ENCODE measurements at regions not wholly inside any gene's neighbourhood (a gene's known extent, or its start where the extent isn't known, plus 50 kb on each side); places are given as distances from the start of the nearest gene placed in this dataset.

DNA sequence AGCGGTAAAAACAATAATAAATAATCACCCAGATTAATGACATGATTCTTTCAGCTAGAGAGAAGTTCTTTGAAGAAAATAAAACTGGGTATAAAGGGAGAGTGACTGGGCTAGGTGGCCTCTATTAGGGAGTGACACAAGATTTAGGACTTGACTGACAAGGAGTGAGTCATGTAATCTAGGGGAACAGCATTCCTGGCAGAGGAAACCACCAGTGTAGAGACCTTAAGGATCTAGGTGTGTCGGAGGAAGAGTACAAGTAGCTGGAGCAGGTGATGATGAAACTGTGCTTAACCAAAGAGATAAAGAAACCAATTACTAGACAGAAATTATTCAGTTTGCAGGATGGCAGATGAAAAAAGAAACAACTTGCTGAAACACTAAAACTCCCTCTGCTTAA lies 248.0 kb downstream of the RFC3 start:
- TF ChIP-seq, protein P1, sequence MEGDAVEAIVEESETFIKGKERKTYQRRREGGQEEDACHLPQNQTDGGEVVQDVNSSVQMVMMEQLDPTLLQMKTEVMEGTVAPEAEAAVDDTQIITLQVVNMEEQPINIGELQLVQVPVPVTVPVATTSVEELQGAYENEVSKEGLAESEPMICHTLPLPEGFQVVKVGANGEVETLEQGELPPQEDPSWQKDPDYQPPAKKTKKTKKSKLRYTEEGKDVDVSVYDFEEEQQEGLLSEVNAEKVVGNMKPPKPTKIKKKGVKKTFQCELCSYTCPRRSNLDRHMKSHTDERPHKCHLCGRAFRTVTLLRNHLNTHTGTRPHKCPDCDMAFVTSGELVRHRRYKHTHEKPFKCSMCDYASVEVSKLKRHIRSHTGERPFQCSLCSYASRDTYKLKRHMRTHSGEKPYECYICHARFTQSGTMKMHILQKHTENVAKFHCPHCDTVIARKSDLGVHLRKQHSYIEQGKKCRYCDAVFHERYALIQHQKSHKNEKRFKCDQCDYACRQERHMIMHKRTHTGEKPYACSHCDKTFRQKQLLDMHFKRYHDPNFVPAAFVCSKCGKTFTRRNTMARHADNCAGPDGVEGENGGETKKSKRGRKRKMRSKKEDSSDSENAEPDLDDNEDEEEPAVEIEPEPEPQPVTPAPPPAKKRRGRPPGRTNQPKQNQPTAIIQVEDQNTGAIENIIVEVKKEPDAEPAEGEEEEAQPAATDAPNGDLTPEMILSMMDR (IDR thresholded peaks at IDR 0.05; ENCODE audit: low read depth, low read length, missing control alignments) = no peak
- no peak overlapping the region for H3K4me3 ChIP-seq (ENCODE audit: low read depth, low read length)
- no peak for DNase-seq (ENCODE audit: low read depth)

DNA sequence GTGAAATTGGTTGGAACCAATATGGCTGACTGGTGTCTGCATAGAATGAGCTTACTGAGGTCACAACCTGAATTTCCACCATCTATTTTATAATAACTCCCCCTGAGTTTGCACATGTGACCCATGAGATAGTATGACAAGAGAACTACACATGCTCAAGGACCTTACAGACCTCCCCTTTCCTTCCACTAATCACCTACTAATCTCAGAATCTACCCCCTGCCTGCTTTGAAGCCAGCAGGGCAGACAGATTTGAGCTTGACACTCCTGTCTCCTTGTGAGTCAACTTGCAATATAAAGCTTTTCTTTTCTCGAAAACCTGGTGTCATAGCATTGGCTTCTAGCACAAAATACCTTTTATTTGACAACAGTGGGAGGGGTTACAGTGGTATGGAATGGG lies 248.4 kb downstream of the RFC3 start:
- TF ChIP-seq, protein P1 (IDR thresholded peaks at IDR 0.05; ENCODE audit: low read depth, low read length, missing control alignments) = no peak

DNA sequence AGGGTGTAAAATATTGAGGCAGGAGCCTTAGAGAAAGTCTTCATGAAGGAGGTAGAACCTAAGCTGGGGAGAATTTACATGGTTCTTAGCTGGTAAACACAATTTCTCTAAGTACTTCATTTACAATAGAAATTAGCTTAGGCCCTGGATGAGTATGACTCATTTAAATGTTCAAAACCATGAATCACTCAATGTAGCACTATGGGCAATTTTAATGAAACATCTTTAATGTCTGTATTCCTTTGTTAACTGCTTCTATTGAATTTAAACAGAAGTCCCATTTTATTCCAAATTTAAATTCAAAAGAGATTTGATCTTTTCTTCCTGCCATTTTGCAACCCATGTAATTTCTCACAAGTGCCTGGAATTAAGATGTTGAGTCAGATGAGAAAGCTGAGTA lies 252.1 kb downstream of the RFC3 start:
- H3K4me3 ChIP-seq (ENCODE audit: low read depth, low read length) = no peak overlapping the region
- DNase-seq (ENCODE audit: low read depth) = no peak
- TF ChIP-seq, protein P1 (IDR thresholded peaks at IDR 0.05; ENCODE audit: low read depth, low read length, missing control alignments) = no peak

More for the DNA sequence above, 248.4 kb downstream of the RFC3 start:
- H3K4me3 ChIP-seq (ENCODE audit: low read depth, low read length) = no peak overlapping the region
- no peak for DNase-seq (ENCODE audit: low read depth)

- TF ChIP-seq, protein P1 (IDR thresholded peaks at IDR 0.05; ENCODE audit: low read depth, low read length, missing control alignments) = no peak
- H3K4me3 ChIP-seq (ENCODE audit: low read depth, low read length) = no peak overlapping the region
- no peak for DNase-seq (ENCODE audit: low read depth)
These were observed 252.8 kb downstream of the RFC3 start for GRCh38 chr13:34070544-34071303.

GRCh38 chr13:34076319-34076718 lies 258.4 kb downstream of the RFC3 start:
- TF ChIP-seq, protein P1 (IDR thresholded peaks at IDR 0.05; ENCODE audit: low read depth, low read length, missing control alignments) = no peak
- H3K4me3 ChIP-seq (ENCODE audit: low read depth, low read length) = no peak overlapping the region
- DNase-seq (ENCODE audit: low read depth) = no peak

DNA sequence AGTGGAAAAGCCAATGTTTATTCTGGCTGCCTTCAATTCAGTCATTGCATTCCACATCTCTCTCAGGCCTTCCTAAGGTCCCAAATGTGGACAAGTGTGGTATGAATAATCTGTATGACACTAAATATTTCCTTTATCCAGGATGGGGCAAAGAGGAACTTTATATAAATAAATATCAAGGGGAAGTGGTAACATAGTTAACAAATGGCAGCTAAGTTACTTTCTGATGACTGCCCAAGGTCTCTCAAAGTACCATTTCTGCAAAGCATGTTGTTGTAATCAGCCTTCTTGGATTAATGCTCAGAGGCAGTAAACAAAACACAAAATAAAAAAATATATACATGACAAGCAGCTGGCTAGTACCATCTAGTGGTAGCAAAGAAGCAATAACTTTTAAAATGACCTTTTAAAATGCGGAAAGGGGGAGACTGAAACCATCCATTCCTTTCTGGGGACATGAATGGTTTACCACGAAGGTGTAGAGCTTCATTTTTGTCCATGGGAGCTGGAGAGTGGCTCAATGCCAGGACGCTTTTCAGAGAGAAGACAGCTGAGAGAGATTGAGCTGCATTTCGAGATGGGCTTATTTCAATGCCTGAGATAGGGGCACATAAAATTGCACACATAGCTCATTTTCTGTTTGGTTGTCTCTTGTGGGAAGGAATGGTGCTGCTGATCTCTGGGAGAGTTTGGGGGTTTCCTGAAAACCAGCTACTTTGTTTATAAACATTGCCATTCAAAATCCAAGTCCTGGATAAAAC lies 259.2 kb downstream of the RFC3 start:
- no peak for DNase-seq (ENCODE audit: low read depth)
- TF ChIP-seq, protein P1 (IDR thresholded peaks at IDR 0.05; ENCODE audit: low read depth, low read length, missing control alignments) = peak; percentile 58
- H3K4me3 ChIP-seq (ENCODE audit: low read depth, low read length) = no peak overlapping the region

Data from GM12864 (cell line).